GM23338 (cell line): ENCODE measurements at regions not wholly inside any gene's neighbourhood (a gene's known extent, or its start where the extent isn't known, plus 50 kb on each side); places are given as distances from the start of the nearest gene placed in this dataset.

Experiments used
- CTCF ChIP-seq, 2 experiments: fragments of 200-600 bp in 1 of 2; sonication (generic) in 1 of 2; conservative IDR thresholded peaks; 2 replicates each; pipeline versions ENCODE4 v1.5.1 to v1.6.1; 2016 to 2017; ENCODE audit warnings: antibody characterized with exemption in 2 of 2, low read depth in 2 of 2, mild to moderate bottlenecking in 2 of 2, moderate library complexity in 1 of 2
- EZH2 ChIP-seq: fragments of 200-600 bp; sonication (generic); IDR thresholded peaks from one replicate; pipeline ENCODE4 v1.8.0; 2017; ENCODE audit warnings: antibody characterized with exemption, mild to moderate bottlenecking, low read depth; ENCODE audit not compliant: unreplicated experiment
- POLR2AphosphoS5 ChIP-seq: IDR thresholded peaks from 2 replicates; pipeline ENCODE4 v1.6.1; 2016; ENCODE audit warnings: antibody characterized with exemption, low read depth
- REST ChIP-seq: IDR thresholded peaks from one replicate; pipeline ENCODE4 v1.6.1; 2018; ENCODE audit warnings: antibody characterized with exemption; ENCODE audit not compliant: unreplicated experiment
- ZNF114 ChIP-seq: fragments of 250-450 bp; sonication (Bioruptor Pico); IDR thresholded peaks from 2 replicates; pipeline ENCODE4 v1.5.0; 2020; ENCODE audit warnings: mild to moderate bottlenecking, moderate library complexity

- no peak for TF ChIP-seq CTCF (conservative IDR thresholded peaks at IDR 0.05; ENCODE audit: low read depth in 2 of 2)
- TF ChIP-seq EZH2: no peak
- no peak for TF ChIP-seq REST
- no peak for TF ChIP-seq ZNF114
- no peak for TF ChIP-seq POLR2AphosphoS5
Observed at GRCh38 chr1:29427614-29428279, 191.4 kb downstream of the PTPRU start.
